Fibroblast of skin of left quadriceps (primary cell): ENCODE measurements at regions not wholly inside any gene's neighbourhood (a gene's known extent, or its start where the extent isn't known, plus 50 kb on each side); places are given as distances from the start of the nearest gene placed in this dataset.
"Not testable (repeated sequence)": the region's sequence is repeated elsewhere in the genome, so short reads cannot be mapped to it uniquely, and the experiment has no call there.

ENCODE experiments used
- DNase-seq, 2 experiments: peaks; one replicate each; pipeline ENCODE4 v3.0.0-alpha.2; 2013; ENCODE audit warnings: low read depth in 2 of 2

DNA sequence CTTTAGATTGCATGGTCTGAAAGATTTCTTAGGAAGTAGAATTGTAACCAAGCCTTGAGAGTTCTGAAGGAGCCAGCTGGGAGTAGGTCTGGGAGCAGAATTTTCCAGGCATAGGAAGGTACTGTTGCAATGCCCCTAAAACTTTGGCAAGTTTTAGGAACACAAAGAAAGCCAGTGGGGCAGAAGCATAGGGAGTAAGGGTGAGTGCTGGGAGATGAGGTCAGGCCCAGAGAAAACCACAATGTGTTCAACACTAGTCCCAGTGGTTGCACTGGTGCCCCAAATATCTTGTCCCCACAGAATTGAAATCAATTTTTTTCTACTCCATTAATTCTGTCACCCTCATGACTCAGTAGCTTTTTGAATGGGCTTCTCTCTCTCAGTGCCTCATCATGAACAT is 120.7 kb upstream of the GALNT15 start:
- DNase-seq, result no peak

DNA sequence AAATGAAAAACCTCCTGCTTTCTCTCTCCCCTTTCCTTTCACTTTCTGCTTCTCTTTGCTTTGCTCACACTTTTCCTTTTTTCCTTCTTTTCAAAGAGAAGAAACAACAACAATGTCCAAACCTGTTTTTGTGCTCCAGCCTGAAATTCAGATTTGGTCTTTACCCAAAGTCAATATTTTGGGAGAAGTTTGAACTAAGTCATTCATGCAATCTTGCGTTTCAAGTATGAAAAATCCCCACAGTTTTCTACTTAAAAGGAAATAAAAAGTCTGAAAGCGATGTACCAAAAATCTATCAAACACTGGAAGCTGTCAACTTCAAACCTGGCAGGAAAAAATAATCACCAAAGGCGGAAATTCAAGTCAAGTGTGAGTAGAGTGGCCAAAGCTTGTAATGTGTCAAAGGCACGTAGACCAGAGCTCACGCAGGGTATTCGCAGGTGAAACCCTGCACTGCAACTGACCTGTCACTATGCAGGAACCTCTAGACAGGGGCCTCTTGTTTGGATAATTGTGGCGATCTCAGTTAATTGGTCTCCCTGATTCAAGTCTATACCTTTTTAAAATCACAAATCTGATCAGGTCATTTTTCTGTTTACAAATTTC is 118.8 kb upstream of the GALNT15 start:
- DNase-seq, result no peak

DNA sequence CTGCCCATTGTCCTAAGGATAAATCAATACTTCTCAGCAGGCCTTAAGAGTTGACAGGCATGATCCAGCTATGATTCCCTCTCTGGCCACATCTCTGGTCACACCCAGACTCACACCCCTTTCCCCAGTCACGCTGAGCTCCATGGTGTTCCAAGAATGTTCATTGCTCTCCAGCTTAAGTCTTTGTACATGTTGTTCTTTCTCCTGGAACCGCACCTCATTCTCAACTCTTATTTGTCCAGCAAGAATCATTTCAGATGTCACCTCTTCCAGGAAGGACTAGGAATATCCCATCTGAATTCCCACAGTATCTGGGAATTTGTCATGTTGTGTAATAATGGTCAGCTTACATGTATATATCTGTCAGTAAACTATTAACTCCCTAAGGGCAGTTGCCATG is 118.3 kb upstream of the GALNT15 start:
- no peak for DNase-seq

DNA sequence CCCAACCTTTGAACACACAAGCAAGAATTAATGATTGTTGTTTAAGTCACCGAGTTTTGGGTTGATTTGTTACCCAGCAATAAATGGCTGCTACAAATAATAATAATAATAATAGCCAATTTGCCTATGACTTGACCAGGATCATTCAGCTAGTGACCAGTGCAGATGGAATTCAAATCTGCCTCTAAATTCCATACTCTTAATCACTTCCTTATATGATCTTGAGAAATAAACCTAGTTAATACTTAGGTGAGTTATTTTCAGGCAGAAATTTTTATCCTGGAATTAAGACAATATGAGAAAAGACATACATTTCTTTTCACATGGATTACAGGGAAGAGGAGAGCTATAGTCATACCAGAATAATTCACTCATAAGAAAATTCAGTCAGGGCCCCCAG is 116.0 kb upstream of the GALNT15 start:
- no peak for DNase-seq

DNA sequence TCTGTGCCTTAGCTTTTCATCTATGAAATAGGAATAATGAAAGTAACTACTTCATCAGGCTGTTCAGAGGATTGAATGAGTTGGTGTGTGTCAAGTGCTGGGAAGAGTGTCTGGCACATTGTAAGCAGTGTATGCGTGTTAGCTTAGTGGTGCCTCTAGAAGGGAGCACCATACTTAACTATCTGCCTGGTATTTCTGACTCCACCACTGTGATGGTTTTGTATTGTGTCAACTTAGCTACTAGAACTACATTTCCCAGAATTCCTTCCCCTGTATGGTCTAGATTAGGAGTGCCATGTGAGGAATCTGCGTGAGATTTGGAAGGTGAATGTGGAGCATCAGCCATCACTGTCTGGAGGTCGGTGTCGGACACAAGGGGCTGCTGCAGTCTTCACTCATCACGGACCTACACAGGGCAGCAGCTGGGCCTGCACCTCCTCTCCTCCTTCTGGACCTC is 115.4 kb upstream of the GALNT15 start:
- no peak for DNase-seq

DNA sequence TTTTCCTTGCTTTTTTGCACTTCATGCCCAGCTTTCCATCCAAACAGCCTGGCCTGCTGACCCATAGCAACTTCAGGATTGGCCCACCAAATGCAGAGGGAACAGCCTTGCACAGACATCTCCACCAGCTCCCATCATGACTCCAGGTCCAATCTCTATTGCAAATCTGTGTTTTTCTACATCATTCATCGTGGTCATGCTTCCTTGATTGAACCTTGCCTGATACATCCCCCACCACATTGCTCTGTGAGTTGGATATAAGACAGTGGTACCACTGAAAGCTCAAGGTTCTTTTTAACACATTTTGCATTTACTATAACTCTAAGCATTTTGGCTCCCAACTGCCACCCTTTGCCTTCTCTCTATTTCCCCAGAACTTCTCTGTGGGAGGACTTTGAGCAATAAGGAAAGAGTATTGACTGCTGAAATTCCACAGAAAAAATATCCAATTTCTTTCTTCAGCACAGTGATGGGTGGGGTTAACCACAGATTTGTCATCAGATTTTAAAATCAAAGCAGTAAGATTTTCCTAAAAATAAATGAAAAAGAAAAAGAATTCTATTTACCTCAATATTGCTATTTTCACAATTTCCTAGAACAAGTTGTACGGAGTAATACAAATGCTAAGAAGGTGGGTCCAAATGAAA is 114.6 kb upstream of the GALNT15 start:
- DNase-seq, result no peak

DNA sequence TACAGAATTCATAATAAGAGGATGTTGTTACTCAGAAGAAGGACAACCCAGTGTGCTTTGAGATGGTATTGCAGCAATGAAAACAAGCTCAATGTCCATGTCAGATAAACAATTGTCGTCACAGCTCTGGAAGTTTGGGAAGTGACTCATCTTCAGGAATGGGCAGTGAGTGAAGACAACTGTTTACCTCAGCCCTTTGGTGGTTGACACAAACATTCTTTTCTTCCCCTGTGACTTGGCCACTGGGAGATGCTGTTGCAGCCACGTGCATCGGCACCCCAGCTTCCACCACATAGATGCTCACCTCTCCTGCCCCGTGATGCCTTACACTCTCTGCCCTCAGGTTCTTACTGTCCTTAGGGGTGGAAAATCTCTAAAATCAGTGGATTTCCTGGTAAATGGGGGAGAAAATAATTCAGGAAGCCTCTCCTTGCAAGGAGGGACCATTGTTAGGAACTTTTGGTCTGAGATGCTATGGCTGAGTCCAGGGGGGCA is 114.1 kb upstream of the GALNT15 start:
- DNase-seq, result peak; percentile 98

DNA sequence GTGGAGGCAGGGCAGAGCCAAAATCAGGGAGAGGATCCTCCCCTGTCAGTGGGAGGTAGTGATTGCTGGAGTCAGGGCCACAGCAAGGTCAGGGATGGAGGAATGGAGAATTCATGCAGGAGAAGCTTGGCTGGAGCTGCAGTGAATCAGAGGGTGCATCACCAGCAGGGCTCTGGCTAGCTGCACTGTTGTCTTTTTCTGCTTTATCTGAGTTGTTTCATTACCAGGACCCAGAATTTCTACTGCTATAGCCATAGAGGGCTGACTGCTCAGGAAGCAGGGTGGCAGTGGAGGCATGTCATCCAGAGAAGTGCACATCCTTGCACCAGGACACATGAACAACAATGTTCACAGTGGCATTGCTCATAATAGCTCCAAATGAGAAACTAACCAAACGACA is 113.5 kb upstream of the GALNT15 start:
- DNase-seq, result peak; percentile 68 to 70

DNA sequence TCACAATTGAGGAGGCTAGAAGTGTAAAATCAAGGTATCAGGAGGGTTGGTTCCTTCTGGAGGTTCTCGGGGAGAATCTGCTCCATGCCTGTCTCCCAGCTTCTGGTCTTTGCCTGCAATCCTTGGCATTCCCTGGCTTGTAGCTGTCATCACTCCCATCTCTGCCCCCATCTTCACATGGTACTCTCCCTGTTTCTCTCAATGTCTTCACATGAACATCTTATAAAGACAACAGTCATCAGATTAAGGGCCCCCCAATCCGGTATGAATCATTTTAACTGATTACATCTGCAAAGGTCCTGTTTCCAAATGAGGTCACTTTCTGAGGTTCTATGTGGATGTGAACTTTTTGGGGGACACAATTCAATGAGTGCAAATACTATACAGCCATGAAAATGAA is 113.0 kb upstream of the GALNT15 start:
- DNase-seq, result no peak

DNA sequence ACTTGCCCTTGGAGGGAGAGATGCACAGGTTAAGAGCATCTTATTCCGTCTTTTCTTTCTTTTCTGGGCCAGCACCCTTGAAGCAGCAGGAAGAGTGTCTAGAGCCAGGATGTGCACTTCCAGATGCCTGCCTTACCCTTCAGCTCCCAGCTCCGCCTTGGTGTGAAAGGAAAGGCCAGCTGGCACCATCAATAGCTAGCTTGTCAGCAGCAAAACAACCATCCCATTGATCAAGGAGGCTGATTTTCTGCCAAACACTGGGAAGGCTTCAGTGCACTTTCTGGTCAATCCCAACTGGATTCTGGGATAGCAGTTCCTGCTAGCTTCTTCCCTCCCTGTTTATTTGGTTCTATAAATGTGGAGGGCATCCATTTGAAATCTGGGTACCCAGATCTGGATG is 110.9 kb upstream of the GALNT15 start:
- no peak for DNase-seq

DNA sequence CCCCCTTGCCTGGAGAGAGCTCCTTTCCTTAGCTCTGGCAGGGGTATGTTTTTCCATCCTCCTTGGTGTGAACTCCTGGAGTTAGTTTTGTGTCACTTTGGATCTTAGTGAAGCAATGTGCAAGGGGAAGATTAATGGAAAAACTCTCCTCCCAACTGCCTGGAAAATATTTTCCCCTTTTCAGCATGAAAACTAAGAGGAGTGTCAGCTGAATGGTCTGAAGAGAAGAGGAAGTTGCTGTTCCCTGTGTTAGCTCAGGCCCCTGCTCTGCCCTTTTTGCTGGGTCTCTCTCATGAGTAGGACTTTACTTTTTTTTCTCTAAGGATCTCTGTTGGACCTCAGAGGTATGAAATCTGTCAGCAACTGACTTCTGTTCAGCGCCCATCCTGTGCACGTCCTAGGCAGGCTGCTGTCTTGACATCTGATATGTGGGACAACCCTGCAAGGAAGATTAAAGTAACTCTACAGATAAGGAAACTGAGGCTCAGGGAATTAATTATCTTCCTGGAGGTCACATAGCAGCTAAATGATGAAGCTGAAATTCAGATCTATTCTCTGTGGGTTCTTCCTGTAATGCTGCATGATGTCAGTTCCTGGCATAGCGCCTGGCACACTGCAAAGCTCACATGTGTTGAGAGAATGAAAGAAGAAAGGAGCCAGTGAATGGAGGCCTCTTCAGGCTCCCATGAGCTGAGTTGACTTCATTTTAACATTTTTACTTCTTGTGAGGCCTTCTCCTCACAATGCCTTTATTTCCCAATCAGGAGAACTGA is 109.7 kb upstream of the GALNT15 start:
- DNase-seq, result peak; percentile 93

DNA sequence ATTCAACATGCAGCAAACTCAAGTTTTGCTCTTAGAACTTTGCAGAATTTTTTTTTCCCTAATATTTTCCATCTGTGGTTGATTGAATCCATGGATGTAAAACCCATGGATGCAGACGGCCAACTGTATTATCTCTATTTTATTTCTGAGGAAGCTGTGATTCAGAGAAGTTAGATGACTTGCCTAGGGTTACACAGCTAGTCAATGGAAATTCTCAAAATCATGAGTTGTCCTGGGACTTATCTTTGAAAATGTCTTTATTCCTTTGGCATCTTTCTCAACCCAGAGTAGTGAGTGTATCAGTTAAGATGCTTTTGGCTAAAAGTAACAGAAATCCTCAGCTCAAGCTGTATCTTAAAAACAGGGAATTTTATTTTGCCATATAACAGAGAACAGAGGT is 107.9 kb upstream of the GALNT15 start:
- no peak for DNase-seq

DNA sequence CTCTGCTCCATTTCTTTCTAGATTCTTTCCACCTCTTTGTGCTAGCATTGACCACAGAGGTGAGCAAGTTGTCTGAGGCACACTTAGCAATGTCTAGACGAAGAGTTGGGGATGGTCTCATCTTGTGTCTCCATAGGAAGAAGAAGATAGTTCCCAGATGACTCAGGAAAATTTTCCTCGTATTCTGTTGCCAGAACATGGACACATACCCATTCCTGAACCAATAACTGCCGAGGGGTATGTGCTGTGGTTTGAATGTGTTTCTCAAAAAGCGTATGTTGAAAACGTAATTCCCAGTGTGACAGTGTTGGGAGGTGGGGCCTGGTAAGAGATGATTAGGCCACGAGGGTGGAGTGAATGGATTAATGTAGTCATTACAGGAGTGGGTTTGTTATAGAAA is 107.5 kb upstream of the GALNT15 start:
- peak; percentile 97 to 98 for DNase-seq

DNA sequence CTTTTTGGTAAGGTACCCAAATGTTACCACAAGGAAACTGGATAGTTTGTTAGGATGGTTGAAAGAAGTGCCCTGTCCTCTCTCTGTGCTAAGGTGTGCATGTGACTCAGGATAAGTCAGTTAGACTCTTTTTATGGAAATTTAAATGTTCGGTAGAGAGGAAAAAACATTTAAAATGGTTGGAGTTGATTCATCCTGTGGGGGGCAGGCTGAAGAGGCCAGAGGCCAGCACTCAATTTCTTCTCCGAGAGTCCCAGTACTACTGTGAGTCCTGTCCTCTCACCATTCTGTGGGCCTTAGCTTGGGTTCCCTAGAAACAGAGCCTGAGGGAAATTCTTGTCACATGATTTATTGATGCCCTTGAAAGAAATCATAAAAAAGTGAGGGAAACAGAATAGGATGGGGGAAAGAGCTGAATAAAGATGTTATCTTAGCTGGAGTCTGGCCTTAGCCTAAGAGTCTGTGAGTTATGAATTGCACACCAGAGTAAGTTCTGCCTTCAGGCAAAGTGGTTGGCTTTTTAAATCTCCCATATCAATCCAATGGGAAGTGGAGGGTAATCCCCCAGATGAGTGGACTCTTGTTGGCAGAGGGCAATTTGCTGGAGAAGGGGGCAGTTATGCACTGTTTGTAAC is 106.5 kb upstream of the GALNT15 start:
- DNase-seq, result no peak

DNA sequence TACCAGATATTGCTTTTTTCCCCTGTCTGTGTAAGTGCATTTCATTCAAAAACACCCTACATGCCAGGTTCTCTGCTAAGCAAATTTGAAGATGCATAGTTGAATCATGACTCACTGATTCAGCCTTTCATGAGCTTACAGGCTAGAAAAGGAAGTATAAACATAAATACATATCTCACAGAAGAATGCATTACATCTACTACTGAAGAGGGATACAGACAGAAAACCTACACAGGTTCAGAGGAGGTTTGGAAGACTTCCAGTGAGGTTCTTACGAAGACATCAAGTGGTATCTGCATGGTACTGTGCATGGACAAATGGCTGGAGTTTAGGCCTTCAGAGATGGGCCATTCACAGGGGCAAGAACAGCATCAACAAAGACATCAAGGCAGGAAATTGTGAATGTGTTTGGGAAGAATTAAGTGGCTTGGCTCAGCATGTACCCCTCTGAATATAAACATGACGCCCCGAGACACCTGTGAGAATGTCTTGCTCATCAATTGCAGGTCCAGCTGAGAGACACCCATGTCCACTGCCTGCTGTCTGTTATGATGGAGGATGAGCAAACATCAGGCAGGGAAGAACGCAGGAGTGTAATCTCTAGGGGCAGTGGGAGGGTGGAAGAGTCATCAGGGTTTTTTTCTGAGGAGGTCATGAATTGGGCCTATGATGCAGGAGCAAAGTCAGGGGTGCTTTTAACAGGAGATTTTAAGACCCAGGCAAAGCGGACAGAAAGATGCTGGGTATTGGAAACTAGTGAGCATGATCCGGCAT is 105.1 kb upstream of the GALNT15 start:
- DNase-seq, result peak; percentile 89 to 90

DNA sequence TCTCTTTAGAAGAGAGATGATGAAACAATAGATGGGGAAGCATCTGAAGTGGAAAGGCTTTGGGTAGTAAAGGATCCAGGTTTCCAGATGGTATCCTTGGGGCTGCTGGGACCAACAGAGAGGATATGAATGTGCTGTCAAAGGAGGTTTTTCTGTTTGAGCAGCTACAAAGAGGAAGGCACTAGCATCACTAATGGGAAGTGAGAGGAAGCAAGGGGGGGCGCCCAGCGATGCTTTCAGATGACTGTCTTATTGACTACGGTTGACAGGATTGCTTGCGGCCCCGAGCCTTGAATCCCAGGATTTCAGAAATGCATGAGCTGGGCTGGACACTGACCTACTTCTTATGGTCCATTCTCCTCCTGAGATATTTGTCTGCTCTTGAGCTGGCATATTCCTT is 103.8 kb upstream of the GALNT15 start:
- no peak for DNase-seq

DNA sequence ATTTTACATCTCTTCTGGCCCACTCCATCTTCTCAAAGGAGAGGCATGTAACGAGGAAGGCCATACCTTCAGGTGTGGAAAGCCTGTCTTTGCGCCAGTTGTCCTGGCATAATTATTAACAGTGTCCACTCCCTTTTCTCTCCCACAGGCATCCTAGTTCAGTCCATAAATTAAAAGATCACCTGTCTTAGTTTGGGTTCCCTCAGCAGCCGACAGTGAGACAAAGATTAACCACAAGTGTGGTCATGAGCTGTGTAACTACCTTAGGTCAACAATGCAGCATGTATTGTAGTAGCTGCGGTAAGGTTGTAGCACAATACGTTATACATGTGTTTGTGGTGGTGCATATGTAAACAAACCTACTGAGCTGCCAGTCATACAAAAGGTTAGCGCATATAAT is 103.3 kb upstream of the GALNT15 start:
- no peak for DNase-seq

DNA sequence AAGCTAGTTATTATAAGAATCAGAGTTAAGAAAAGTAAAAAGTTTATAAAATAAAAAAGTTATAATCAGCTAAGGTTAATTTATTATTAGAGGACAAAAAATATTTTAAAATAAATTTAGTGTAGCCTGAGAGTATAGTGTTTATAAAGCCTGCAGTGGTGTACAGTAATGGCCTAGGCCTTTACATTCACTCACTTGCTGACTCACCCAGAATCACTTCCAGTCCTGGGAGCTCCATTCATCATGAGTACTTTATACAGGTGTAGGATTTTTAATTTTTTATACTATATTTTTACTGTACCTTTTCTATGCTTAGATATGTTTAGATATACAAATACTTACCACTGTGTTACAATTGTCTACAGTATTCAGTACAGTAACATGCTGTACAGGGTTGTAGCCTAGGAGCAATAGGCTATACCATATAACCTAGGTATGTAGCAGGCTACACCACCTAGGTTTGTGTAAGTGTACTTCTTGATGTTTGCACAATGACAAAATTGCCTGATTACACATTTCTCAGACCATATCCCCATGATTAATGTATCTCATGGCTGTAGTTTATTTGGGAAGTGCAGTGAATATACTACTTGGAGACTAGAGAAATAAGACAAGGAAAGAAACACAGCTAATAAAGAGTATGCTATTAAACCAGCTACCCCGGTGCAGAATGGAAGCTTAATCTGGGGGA is 101.9 kb upstream of the GALNT15 start:
- no peak for DNase-seq

DNA sequence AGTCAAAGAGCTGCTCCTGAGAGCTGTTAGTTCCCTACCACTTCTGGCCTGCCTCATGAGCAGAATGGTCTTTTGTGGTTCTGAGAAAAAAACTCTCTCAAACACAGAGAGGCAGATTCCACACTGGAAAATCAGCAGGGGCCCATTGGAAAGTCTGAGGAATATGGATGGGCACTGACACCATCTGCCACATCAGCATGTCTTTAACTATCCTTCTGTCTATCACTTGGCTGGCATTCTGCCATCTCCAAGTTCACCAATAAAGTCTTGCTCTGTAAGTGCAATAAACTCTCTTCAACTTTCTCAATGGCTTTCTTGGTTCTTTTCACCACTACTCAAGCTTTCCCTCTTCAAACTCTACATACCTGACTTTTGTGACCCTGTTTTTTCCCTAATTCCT is 101.3 kb upstream of the GALNT15 start:
- no peak for DNase-seq

DNA sequence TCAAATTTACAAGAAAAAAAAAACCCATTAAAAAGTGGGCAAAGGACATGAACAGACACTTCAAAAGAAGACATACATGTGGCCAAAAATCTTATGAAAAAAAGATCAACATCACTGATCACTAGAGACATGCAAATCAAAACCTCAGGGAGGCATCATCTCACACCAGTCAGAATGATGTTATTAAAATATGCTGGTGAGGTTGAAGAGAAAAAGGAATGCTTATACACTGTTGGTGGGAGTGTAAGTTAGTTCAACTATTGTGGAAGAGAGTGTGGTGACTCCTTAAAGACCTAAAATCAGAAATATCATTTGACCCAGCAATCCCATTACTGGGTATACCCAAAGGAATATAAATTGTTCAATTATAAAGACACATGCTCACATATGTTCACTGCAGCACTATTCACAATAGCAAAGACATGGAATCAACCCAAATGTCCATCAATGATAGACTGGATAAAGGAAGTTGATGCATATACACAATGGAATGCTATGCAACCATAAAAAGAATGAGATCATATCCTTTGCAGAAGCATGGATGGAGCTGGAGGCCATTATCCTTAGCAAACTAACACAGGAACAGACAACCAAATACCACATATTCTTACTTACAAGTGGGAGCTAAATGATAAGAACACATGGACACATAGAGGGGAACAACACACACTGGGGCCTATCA is 100.3 kb upstream of the GALNT15 start:
- DNase-seq, result not testable (repeated sequence)
